ENCODE measurements at regions not wholly inside any gene's neighbourhood (a gene's known extent, or its start where the extent isn't known, plus 50 kb on each side); places are given as distances from the start of the nearest gene placed in this dataset.

DNA sequence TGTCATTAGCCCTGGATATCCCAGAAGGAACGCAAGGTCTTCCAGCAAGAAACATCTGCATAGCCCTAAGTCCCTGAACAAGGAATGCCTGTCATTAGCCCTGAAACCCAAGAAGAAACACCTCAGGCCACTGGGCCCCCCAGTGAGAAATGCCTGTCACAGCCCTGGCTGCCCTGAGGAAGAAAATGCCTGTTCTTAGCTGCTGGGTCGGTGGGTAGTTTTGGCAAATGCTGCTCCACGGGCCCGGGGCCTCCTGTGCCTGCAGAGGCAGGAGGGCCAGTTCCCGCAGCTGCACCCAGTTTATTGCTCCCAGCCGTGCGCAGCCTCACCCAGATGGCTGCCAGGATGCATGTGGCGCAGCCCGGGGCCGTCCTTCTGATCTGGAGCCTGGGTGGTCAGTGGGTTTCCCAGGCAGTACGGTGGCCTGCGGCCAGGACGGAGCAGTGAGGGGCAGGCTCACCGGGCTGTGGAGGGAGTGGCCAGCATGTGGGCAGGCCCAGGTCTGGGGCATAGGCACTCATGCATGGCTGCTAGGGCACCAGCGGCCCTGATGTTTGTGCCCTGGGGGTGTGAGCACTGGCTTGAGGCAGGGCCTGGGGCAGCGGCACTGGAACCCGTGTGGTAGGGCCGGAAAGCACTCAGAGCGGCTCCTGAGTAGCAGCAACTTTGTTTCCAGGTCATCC, 219.0 kb downstream of the ERMARD start:
- Histone ChIP-seq H3K4me1 (ENCODE audit: control insufficient read depth, insufficient read depth, low read length) (no peaks in the 10 kb centered on the region; the same call in 1 of the 2 replicates), H3K9ac (ENCODE audit: low read length) (no peak overlapping the region), H3K4me3 (ENCODE audit: low read depth, low read length) (no peak overlapping the region), H3K27me3 (ENCODE audit: control insufficient read depth, insufficient read depth, low read length) (no peaks in the 10 kb centered on the region), H3K9me3 (ENCODE audit: control insufficient read depth, insufficient read depth, low read depth, low read length) (peaks cover 11% of the 10 kb centered on the region; the same call in 1 of the 2 replicates), H3K36me3 (ENCODE audit: control insufficient read depth, insufficient read depth, low read length) (no peaks in the 10 kb centered on the region), H3K27ac (ENCODE audit: low read depth, low read length) (no peak overlapping the region)

DNA sequence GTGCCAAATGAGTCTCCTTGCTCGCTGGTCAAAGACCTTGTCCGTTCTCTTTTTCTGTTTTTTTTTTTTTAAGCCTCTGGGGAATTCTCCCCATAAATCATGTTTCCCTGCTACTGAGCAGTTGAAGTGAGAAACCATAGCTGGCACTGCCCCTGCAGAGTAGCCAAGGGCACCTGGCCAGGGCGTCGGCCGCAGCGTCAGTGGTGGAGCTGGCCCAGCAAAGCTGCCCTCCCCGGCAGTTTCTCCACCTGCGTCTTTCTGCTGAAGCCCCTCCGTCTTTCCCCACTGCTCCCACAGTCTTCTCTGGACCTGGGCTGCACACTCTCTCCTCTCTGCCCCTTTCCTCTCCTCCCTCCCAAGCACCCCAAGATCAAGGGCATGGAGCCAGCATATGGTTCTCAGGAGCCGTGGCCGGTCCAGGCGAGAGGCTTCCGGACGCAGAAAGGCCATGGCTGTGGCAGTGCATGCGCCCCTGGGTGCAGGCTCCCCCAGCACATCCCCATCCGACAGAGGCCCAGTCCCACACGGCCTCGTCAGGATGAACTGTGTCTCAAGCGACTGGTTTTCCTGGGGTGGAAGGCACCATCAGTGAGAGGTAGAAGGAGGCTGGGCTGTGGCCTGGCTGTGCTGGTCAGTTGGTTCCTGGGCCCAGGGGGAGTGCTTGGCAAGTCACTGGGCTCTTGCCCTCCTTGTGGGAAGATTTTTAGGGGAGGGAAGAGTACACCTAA, 218.1 kb downstream of the ERMARD start:
- Histone ChIP-seq H3K4me3 (ENCODE audit: low read depth, low read length) (no peak overlapping the region), H3K4me1 (ENCODE audit: control insufficient read depth, insufficient read depth, low read length) (no peaks in the 10 kb centered on the region; the same call in 1 of the 2 replicates), H3K9ac (ENCODE audit: low read length) (no peak overlapping the region), H3K27ac (ENCODE audit: low read depth, low read length) (no peak overlapping the region), H3K27me3 (ENCODE audit: control insufficient read depth, insufficient read depth, low read length) (no peaks in the 10 kb centered on the region), H3K36me3 (ENCODE audit: control insufficient read depth, insufficient read depth, low read length) (no peaks in the 10 kb centered on the region), H3K9me3 (ENCODE audit: control insufficient read depth, insufficient read depth, low read depth, low read length) (peaks cover 11% of the 10 kb centered on the region; the same call in 1 of the 2 replicates)

DNA sequence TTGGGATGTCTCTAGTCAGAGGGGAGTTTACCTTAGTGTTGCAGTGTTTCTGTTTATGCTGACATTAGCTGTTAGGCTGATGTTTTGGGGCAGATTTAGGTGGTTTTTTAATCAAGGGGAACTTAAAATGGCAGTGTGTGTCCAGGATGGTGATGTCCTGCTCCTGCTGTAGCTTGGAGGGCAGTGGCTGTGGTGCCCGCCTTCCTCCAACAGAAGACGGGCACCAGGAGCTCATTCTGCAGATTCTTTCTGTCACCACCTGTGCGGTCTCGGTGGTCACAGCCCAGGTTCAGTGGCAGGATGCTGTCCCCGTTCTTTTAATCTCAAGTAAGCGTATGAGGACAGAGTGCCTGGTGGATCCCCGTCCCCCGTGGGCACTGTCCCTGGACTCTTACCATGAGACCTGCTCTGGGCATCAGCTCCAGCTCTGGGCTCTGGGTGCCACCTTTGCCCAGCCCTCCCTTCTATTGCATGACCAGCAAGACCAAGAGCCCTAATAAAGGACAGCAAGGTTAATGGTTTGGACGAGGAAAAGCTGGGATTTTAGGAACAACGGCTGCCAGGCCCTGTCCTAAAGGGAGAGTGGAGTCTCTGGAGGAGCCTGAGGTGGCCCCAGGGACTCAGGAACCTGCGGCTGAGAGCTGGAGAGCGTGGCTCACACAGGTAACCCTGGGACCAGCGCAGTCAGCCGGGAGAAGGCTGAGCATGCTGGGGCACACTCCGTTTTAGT, 217.3 kb downstream of the ERMARD start:
- Histone ChIP-seq H3K9me3 (ENCODE audit: control insufficient read depth, insufficient read depth, low read depth, low read length) (peaks cover 11% of the 10 kb centered on the region; the same call in 1 of the 2 replicates), H3K4me3 (ENCODE audit: low read depth, low read length) (no peak overlapping the region), H3K27ac (ENCODE audit: low read depth, low read length) (no peak overlapping the region), H3K27me3 (ENCODE audit: control insufficient read depth, insufficient read depth, low read length) (no peaks in the 10 kb centered on the region), H3K36me3 (ENCODE audit: control insufficient read depth, insufficient read depth, low read length) (no peaks in the 10 kb centered on the region), H3K9ac (ENCODE audit: low read length) (no peak overlapping the region), H3K4me1 (ENCODE audit: control insufficient read depth, insufficient read depth, low read length) (no peaks in the 10 kb centered on the region; the same call in 1 of the 2 replicates)

DNA sequence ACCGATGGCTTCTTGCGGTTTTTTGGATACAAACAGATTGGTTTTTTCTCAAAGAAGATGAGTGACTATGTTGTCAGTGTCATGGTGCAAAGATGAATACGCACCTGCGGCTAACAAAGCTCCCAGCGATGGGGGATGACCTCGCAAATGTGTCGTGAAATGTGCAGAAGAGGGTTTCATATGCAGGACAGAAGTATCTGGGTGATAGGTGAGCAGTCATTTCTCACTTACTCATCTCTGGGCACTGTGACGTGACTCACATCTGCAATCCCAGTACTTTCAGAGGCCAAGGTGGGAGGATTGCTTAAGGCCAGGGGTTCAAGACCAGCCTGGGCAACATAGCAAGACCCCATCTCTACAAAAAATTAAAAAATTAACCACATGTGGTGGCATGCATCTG, 216.3 kb downstream of the ERMARD start:
- peaks cover 4% of the 10 kb centered on the region; the same call in 1 of the 2 replicates for H3K27me3 ChIP-seq (ENCODE audit: control insufficient read depth, insufficient read depth, low read length)
- H3K27ac ChIP-seq (ENCODE audit: low read depth, low read length), result no peak overlapping the region
- H3K4me3 ChIP-seq (ENCODE audit: low read depth, low read length), result no peak overlapping the region
- no peak overlapping the region for H3K9ac ChIP-seq (ENCODE audit: low read length)
- H3K36me3 ChIP-seq (ENCODE audit: control insufficient read depth, insufficient read depth, low read length), result no peaks in the 10 kb centered on the region
- no peaks in the 10 kb centered on the region; the same call in 1 of the 2 replicates for H3K4me1 ChIP-seq (ENCODE audit: control insufficient read depth, insufficient read depth, low read length)
- peaks cover 11% of the 10 kb centered on the region; the same call in 1 of the 2 replicates for H3K9me3 ChIP-seq (ENCODE audit: control insufficient read depth, insufficient read depth, low read depth, low read length)

DNA sequence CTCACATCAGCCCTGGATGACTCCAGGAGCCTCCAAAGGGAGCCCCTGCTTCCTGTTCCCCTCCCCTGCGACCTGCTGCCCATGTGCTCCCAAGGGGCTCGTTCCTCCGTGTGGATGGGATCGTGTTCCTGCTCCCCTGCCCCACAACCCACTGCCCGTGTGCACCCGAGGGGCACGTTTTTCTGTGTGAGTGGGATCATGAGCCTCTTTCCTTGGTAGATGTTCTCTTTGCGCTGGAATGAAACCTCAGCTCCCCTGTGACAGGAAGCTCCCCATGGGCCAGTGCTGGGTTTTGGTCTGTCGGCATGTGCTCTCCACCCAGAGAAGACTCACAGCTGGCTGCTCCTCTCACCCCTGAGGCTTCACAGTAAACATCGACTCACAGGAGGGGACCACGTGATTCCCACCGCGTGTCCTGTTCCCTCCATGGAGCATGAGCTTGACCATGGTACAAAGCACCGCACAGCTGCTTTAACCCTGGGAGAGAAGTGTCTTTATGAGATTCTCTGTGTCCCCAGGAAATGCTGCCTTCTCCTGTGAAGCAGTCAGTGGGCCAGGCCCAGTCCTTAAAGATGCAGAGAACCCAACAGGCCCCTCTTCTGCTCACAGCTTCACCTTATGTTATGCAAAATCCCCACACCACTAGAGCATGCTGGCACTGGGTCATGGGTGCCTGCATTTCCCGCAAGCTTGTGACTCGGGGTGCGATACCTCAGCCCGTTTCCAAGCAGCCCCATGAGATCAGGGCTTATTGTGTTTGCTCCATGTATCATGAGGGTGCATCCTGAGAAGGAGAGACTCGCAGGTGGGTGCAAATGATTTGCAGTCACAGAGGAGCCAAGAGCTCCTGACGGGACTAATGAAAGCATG, 215.1 kb downstream of the ERMARD start:
- no peaks in the 10 kb centered on the region for H3K36me3 ChIP-seq (ENCODE audit: control insufficient read depth, insufficient read depth, low read length)
- H3K9ac ChIP-seq (ENCODE audit: low read length), result no peak overlapping the region
- H3K27me3 ChIP-seq (ENCODE audit: control insufficient read depth, insufficient read depth, low read length), result peaks cover 15% of the 10 kb centered on the region
- H3K4me1 ChIP-seq (ENCODE audit: control insufficient read depth, insufficient read depth, low read length), result peaks cover 6% of the 10 kb centered on the region; the same call in 1 of the 2 replicates
- no peak overlapping the region for H3K27ac ChIP-seq (ENCODE audit: low read depth, low read length)
- no peak overlapping the region for H3K4me3 ChIP-seq (ENCODE audit: low read depth, low read length)
- peaks cover 11% of the 10 kb centered on the region; the same call in 1 of the 2 replicates for H3K9me3 ChIP-seq (ENCODE audit: control insufficient read depth, insufficient read depth, low read depth, low read length)

DNA sequence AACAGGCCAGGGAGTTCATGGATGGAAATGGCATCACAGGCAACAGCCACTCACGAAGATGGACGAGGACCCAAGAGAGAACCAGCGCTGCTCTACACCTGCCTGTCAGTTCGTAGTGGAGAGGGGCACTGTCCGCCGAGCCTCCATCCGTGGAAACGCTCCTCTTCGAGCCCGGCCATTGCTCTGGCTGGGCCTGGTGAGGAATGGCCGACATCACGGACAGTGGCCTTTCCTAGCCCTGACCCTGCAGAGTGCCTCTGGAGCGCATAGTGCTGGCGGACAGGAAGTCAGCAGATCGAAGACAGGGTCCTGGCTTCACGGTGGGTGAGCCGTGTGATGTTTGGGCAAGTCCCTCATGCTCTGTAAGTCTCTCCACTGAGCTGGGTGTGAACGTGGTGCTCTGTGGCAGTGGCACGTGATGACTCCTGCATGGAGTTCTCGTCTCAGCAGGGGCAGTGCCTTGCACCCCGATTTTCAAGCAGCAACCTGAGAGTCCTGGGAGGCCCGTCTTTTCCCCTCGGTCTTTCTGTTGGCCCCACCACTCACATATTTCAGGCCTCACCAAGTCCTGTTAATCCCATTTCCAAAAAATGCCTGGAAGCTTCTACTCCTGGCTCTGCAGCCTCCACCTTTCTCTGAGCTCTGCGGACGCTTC, 214.4 kb downstream of the ERMARD start:
- H3K9ac ChIP-seq (ENCODE audit: low read length), result no peak overlapping the region
- peaks cover 11% of the 10 kb centered on the region; the same call in 1 of the 2 replicates for H3K9me3 ChIP-seq (ENCODE audit: control insufficient read depth, insufficient read depth, low read depth, low read length)
- H3K4me1 ChIP-seq (ENCODE audit: control insufficient read depth, insufficient read depth, low read length), result peaks cover 9% of the 10 kb centered on the region; the same call in 1 of the 2 replicates
- no peak overlapping the region for H3K27ac ChIP-seq (ENCODE audit: low read depth, low read length)
- no peak overlapping the region for H3K4me3 ChIP-seq (ENCODE audit: low read depth, low read length)
- no peaks in the 10 kb centered on the region for H3K36me3 ChIP-seq (ENCODE audit: control insufficient read depth, insufficient read depth, low read length)
- H3K27me3 ChIP-seq (ENCODE audit: control insufficient read depth, insufficient read depth, low read length), result peaks cover 20% of the 10 kb centered on the region

DNA sequence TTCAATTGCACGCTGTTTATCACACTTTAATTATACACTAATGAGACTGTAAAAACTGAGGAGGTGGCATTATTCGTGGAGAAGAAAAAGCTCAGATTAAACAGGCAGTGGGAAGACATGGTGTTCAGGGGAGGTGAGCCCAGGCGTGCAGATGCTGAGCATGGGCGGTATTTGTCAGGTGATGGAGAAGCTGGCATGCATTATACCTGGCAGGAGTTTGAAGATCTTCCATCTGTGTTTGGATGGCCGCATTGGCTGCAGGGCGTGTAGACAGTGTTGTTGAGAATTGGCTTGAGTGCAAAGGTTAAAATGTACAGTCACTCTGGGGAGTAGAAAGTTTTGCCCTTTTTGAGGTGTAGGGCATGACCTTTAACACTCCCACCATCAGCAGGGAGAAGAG, 213.8 kb downstream of the ERMARD start:
- Histone ChIP-seq H3K27me3 (ENCODE audit: control insufficient read depth, insufficient read depth, low read length) (peaks cover 20% of the 10 kb centered on the region), H3K9me3 (ENCODE audit: control insufficient read depth, insufficient read depth, low read depth, low read length) (peaks cover 11% of the 10 kb centered on the region; the same call in 1 of the 2 replicates), H3K9ac (ENCODE audit: low read length) (no peak overlapping the region), H3K4me1 (ENCODE audit: control insufficient read depth, insufficient read depth, low read length) (peaks cover 9% of the 10 kb centered on the region; the same call in 1 of the 2 replicates), H3K27ac (ENCODE audit: low read depth, low read length) (no peak overlapping the region), H3K36me3 (ENCODE audit: control insufficient read depth, insufficient read depth, low read length) (no peaks in the 10 kb centered on the region), H3K4me3 (ENCODE audit: low read depth, low read length) (no peak overlapping the region)

DNA sequence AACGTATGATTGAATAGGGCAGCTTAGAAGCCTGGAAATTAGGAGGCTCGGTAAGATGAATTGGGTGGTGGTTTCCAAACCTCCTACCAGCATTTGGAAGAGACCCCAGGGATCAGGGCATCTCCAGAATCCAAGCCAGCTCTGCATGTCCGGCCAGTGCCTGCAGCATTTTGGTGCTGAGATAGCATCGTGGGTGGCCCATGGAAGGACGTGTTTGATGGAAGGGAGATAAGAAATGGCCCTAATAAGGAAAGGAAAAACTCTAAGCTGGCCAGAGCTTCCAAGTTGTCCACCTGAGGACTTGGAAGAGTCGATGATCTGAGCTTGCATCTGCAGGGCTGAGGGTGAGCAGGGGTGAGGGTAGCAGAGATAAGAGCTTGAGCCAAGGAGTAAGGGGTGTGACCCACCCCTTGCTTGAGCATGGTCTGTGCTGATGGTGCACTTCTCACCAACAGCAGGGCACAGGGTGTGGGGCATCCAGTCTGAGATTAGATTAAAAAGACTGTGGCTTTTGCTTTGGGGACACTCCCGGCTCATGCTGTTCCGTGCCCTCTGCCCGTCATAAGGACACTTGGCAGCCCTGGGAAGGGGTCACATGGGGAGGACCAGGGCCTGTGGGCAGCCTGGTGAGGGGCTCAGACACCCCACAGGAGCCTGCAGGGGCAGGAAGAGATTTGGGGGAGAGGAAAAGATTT, 213.2 kb downstream of the ERMARD start:
- Histone ChIP-seq H3K36me3 (ENCODE audit: control insufficient read depth, insufficient read depth, low read length) (no peaks in the 10 kb centered on the region), H3K4me3 (ENCODE audit: low read depth, low read length) (no peak overlapping the region), H3K27ac (ENCODE audit: low read depth, low read length) (no peak overlapping the region), H3K9ac (ENCODE audit: low read length) (no peak overlapping the region), H3K9me3 (ENCODE audit: control insufficient read depth, insufficient read depth, low read depth, low read length) (peaks cover 11% of the 10 kb centered on the region; the same call in 1 of the 2 replicates), H3K27me3 (ENCODE audit: control insufficient read depth, insufficient read depth, low read length) (peaks cover 20% of the 10 kb centered on the region), H3K4me1 (ENCODE audit: control insufficient read depth, insufficient read depth, low read length) (peaks cover 9% of the 10 kb centered on the region; the same call in 1 of the 2 replicates)

DNA sequence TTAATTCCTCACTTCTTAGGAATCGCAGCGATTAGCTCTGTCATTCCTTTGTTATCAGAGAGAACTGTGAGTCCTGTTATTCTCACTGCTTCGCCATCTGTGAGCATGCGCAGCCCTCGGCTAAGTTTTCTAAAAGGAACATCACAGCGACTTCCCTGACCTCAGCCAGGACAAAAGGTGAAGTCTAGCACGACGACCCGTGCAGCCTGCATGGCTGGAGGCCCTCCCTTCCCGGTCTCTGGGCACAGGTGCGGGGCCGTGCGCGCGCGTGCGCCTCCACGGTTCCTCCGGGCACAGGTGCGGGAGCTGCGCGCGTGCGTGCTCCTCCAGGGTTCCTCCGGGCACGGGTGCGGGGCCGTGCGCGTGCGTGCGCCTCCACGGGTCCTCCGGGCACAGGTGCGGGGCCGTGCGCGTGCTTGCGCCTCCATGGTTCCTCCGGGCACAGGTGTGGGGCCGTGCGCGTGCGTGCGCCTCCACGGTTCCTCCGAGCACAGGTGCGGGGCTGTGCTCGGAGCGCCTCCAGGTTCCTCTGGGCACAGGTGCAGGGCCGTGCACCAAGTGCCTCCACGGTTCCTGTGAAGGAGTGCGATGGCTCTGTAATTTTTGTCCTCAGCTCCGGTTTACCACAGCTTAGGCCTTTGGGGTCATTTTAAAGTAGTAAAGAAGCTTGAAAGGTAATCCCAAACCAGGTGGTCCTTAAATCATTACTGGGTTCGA, 212.3 kb downstream of the ERMARD start:
- no peak overlapping the region for H3K27ac ChIP-seq (ENCODE audit: low read depth, low read length)
- H3K9me3 ChIP-seq (ENCODE audit: control insufficient read depth, insufficient read depth, low read depth, low read length), result peaks cover 11% of the 10 kb centered on the region; the same call in 1 of the 2 replicates
- H3K4me3 ChIP-seq (ENCODE audit: low read depth, low read length), result no peak overlapping the region
- H3K27me3 ChIP-seq (ENCODE audit: control insufficient read depth, insufficient read depth, low read length), result peaks cover 20% of the 10 kb centered on the region
- no peaks in the 10 kb centered on the region for H3K36me3 ChIP-seq (ENCODE audit: control insufficient read depth, insufficient read depth, low read length)
- no peak overlapping the region for H3K9ac ChIP-seq (ENCODE audit: low read length)
- H3K4me1 ChIP-seq (ENCODE audit: control insufficient read depth, insufficient read depth, low read length), result peaks cover 9% of the 10 kb centered on the region; the same call in 1 of the 2 replicates
